Adipocyte (in vitro differentiated cells): ENCODE measurements at regions not wholly inside any gene's neighbourhood (a gene's known extent, or its start where the extent isn't known, plus 50 kb on each side); places are given as distances from the start of the nearest gene placed in this dataset.

Experiments used
- DNase-seq: peaks from one replicate; pipeline ENCODE4 v3.0.0-alpha.2; 2015; ENCODE audit warnings: low read depth
- H3K27me3 ChIP-seq: replicated peaks from 2 replicates; pipeline ENCODE4 v1.7.0; 2013; ENCODE audit warnings: mild to moderate bottlenecking, low read length, moderate library complexity; ENCODE audit not compliant: control insufficient read depth, insufficient read depth
- H3K36me3 ChIP-seq: 2 replicates; pipeline ENCODE4 v1.7.0; 2013; ENCODE audit warnings: low read length, mild to moderate bottlenecking, moderate library complexity; ENCODE audit not compliant: control insufficient read depth, insufficient read depth, severe bottlenecking
- H3K4me1 ChIP-seq: 2 replicates; pipeline ENCODE4 v1.7.0; 2013; ENCODE audit warnings: mild to moderate bottlenecking, low read length, moderate library complexity; ENCODE audit not compliant: control insufficient read depth, insufficient read depth
- H3K4me3 ChIP-seq: 2 replicates; pipeline ENCODE4 v1.7.0; 2013; ENCODE audit warnings: mild to moderate bottlenecking, low read length, moderate library complexity
- H3K9ac ChIP-seq: 2 replicates; pipeline ENCODE4 v1.7.0; 2013; ENCODE audit warnings: mild to moderate bottlenecking, low read length, moderate library complexity
- H3K9me3 ChIP-seq: 2 replicates; pipeline ENCODE4 v1.7.0; 2013; ENCODE audit warnings: mild to moderate bottlenecking, low read length, moderate library complexity; ENCODE audit not compliant: control insufficient read depth

- Histone ChIP-seq H3K4me1 (no peaks in the 10 kb centered on the region), H3K9me3 (no peaks in the 10 kb centered on the region), H3K27me3 (no peaks in the 10 kb centered on the region), H3K9ac (no peak overlapping the region), H3K36me3 (no peaks in the 10 kb centered on the region), H3K4me3 (no peak overlapping the region)
- no peak for DNase-seq
Observed at GRCh38 chr2:2575870-2576386, 244.9 kb upstream of the MYT1L start.

GRCh38 chr2:2575181-2575577, 244.1 kb upstream of the MYT1L start:
- no peaks in the 10 kb centered on the region for H3K4me1 ChIP-seq
- no peak overlapping the region for H3K9ac ChIP-seq
- H3K4me3 ChIP-seq: no peak overlapping the region
- no peaks in the 10 kb centered on the region for H3K27me3 ChIP-seq
- no peaks in the 10 kb centered on the region for H3K9me3 ChIP-seq
- H3K36me3 ChIP-seq: no peaks in the 10 kb centered on the region
- no peak for DNase-seq

- no peak overlapping the region for H3K4me3 ChIP-seq
Observed at GRCh38 chr2:2574401-2575180, 243.5 kb upstream of the MYT1L start.

GRCh38 chr2:2573658-2574293, 242.7 kb upstream of the MYT1L start:
- Histone ChIP-seq H3K9ac (no peak overlapping the region), H3K36me3 (no peaks in the 10 kb centered on the region), H3K4me1 (no peaks in the 10 kb centered on the region), H3K9me3 (no peaks in the 10 kb centered on the region), H3K4me3 (no peak overlapping the region), H3K27me3 (no peaks in the 10 kb centered on the region)
- DNase-seq: no peak

More at GRCh38 chr2:2574401-2575180, 243.5 kb upstream of the MYT1L start:
- H3K9me3 ChIP-seq: no peaks in the 10 kb centered on the region
- H3K4me1 ChIP-seq: no peaks in the 10 kb centered on the region
- H3K27me3 ChIP-seq: no peaks in the 10 kb centered on the region
- DNase-seq: no peak
- no peaks in the 10 kb centered on the region for H3K36me3 ChIP-seq
- H3K9ac ChIP-seq: no peak overlapping the region

GRCh38 chr2:2573205-2573604, 242.1 kb upstream of the MYT1L start:
- H3K4me1 ChIP-seq: no peaks in the 10 kb centered on the region

GRCh38 chr2:2572393-2573204, 241.5 kb upstream of the MYT1L start:
- H3K4me1 ChIP-seq: no peaks in the 10 kb centered on the region
- no peaks in the 10 kb centered on the region for H3K36me3 ChIP-seq
- H3K4me3 ChIP-seq: no peak overlapping the region
- no peak for DNase-seq
- H3K9me3 ChIP-seq: no peaks in the 10 kb centered on the region
- no peak overlapping the region for H3K9ac ChIP-seq
- H3K27me3 ChIP-seq: no peaks in the 10 kb centered on the region

More at GRCh38 chr2:2573205-2573604, 242.1 kb upstream of the MYT1L start:
- Histone ChIP-seq H3K27me3 (no peaks in the 10 kb centered on the region), H3K4me3 (no peak overlapping the region), H3K9ac (no peak overlapping the region), H3K36me3 (no peaks in the 10 kb centered on the region), H3K9me3 (no peaks in the 10 kb centered on the region)
- DNase-seq: no peak

GRCh38 chr2:2571301-2572150, 240.5 kb upstream of the MYT1L start:
- no peaks in the 10 kb centered on the region for H3K27me3 ChIP-seq
- H3K9ac ChIP-seq: no peak overlapping the region
- no peak for DNase-seq
- H3K4me3 ChIP-seq: no peak overlapping the region
- H3K4me1 ChIP-seq: no peaks in the 10 kb centered on the region
- no peaks in the 10 kb centered on the region for H3K36me3 ChIP-seq
- H3K9me3 ChIP-seq: no peaks in the 10 kb centered on the region

- no peak for DNase-seq
- no peaks in the 10 kb centered on the region for H3K9me3 ChIP-seq
- H3K9ac ChIP-seq: no peak overlapping the region
- H3K4me1 ChIP-seq: no peaks in the 10 kb centered on the region
- no peaks in the 10 kb centered on the region for H3K27me3 ChIP-seq
- H3K36me3 ChIP-seq: no peaks in the 10 kb centered on the region
- no peak overlapping the region for H3K4me3 ChIP-seq
Observed at GRCh38 chr2:2570871-2571270, 239.8 kb upstream of the MYT1L start.

- Histone ChIP-seq H3K27me3 (no peaks in the 10 kb centered on the region), H3K36me3 (no peaks in the 10 kb centered on the region), H3K4me3 (no peak overlapping the region), H3K9me3 (no peaks in the 10 kb centered on the region), H3K9ac (no peak overlapping the region), H3K4me1 (no peaks in the 10 kb centered on the region)
- DNase-seq: no peak
Observed at GRCh38 chr2:2570360-2570759, 239.3 kb upstream of the MYT1L start.

- Histone ChIP-seq H3K9me3 (no peaks in the 10 kb centered on the region), H3K4me3 (no peak overlapping the region), H3K36me3 (no peaks in the 10 kb centered on the region), H3K27me3 (no peaks in the 10 kb centered on the region), H3K4me1 (no peaks in the 10 kb centered on the region), H3K9ac (no peak overlapping the region)
- DNase-seq: no peak
Observed at GRCh38 chr2:2569836-2570235, 238.8 kb upstream of the MYT1L start.
